ENCODE measurements at regions not wholly inside any gene's neighbourhood (a gene's known extent, or its start where the extent isn't known, plus 50 kb on each side); places are given as distances from the start of the nearest gene placed in this dataset.

DNA sequence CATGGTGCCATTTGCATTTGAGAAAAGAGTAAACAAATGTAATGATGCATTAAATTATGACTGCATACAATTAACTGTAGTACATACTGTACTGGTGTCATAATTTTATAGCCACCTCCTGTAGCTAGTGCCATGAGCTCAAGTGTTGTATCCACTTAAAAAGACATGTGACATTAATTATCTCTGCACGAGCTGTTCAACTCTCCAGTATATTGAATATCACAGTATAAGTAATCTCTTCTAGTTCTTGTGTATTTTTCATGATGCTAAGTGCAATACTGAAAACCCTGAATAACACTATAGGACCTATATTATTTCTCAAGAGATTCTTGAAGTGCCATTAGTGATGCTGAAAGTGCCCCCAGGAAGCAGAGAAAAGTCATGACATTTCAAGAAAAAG, 387.3 kb downstream of the PCDH17 start:
- no peak overlapping the region for H3K4me3 Mint-ChIP-seq
- no peak for TF ChIP-seq CTCF (conservative IDR thresholded peaks at IDR 0.05)
- no peak overlapping the region for H3K9ac ChIP-seq (ENCODE audit: extremely low read depth, insufficient read length, low read length)
- H2AK5ac ChIP-seq (ENCODE audit: insufficient read length, low read length): no peak overlapping the region
- no peaks in the 10 kb centered on the region for H3K79me1 ChIP-seq (ENCODE audit: insufficient read depth, low read depth, low read length, poor library complexity, severe bottlenecking)
- no peak overlapping the region for H3K56ac ChIP-seq (ENCODE audit: insufficient read length, low read depth, low read length)
- H2BK5ac ChIP-seq (ENCODE audit: insufficient read length, low read length): no peak overlapping the region
- no peak overlapping the region for H2BK20ac ChIP-seq (ENCODE audit: low read depth, low read length, poor library complexity, severe bottlenecking)
- no peak overlapping the region for H4K91ac ChIP-seq (ENCODE audit: insufficient read length, low read depth, low read length)
- H3K23me2 ChIP-seq (ENCODE audit: insufficient read length, low read depth, low read length, poor library complexity, severe bottlenecking): no peaks in the 10 kb centered on the region
- no peak overlapping the region for H2BK15ac ChIP-seq (ENCODE audit: low read depth, low read length)
- H3K4ac ChIP-seq (ENCODE audit: low read depth, low read length): no peak overlapping the region
- no peak overlapping the region for H2BK12ac ChIP-seq (ENCODE audit: insufficient read length, low read depth, low read length)
- no peak overlapping the region for H3K27ac ChIP-seq (ENCODE audit: insufficient read length, low read depth, low read length)
- no peak overlapping the region for H3K27ac Mint-ChIP-seq
- no peak overlapping the region for H3T11ph ChIP-seq (ENCODE audit: low read length)
- no peaks in the 10 kb centered on the region for H3K9me3 Mint-ChIP-seq
- no peak overlapping the region for H3K4me2 ChIP-seq (ENCODE audit: insufficient read depth, insufficient read length, low read length)
- no peaks in the 10 kb centered on the region for H3K36me3 Mint-ChIP-seq (ENCODE audit: insufficient read depth in 1 of 3, low read depth in 3 of 3)
- no peaks in the 10 kb centered on the region for H3K79me2 ChIP-seq (ENCODE audit: insufficient read depth, low read length)
- H4K5ac ChIP-seq (ENCODE audit: insufficient read length, low read depth, low read length): no peak overlapping the region
- no CpG with 5 or more reads among the region's 1 CpG for WGBS (ENCODE audit: extremely low coverage, insufficient read length, low lambda C conversion rate)
- DNase-seq: no peak
- no peak overlapping the region for H3K14ac ChIP-seq (ENCODE audit: insufficient read depth, low read length)
- H3K18ac ChIP-seq (ENCODE audit: insufficient read length, low read depth, low read length): no peak overlapping the region
- no peaks in the 10 kb centered on the region for H3K9me3 ChIP-seq (ENCODE audit: control insufficient read depth, low read depth, low read length)
- H3K4me1 Mint-ChIP-seq: no peaks in the 10 kb centered on the region
- no peak overlapping the region for H3K23ac ChIP-seq (ENCODE audit: insufficient read length, low read depth, low read length)
- no peak overlapping the region for H2AFZ ChIP-seq (ENCODE audit: low read length)
- H4K8ac ChIP-seq (replicated peaks; ENCODE audit: insufficient read length, low read depth, low read length): no peak overlapping the region
- no peaks in the 10 kb centered on the region for H3K27me3 Mint-ChIP-seq (ENCODE audit: low read depth)
- no peaks in the 10 kb centered on the region for H3K27me3 ChIP-seq (ENCODE audit: insufficient read depth, low read length)
- no peaks in the 10 kb centered on the region for H3K4me1 ChIP-seq (ENCODE audit: insufficient read depth, low read length)
- no peaks in the 10 kb centered on the region for H4K20me1 ChIP-seq (ENCODE audit: control insufficient read depth, insufficient read depth, insufficient read length)
- no peak overlapping the region for H2BK120ac ChIP-seq (ENCODE audit: low read depth, low read length, poor library complexity, severe bottlenecking)
